ENCODE measurements at regions not wholly inside any gene's neighbourhood (a gene's known extent, or its start where the extent isn't known, plus 50 kb on each side); places are given as distances from the start of the nearest gene placed in this dataset.

DNA sequence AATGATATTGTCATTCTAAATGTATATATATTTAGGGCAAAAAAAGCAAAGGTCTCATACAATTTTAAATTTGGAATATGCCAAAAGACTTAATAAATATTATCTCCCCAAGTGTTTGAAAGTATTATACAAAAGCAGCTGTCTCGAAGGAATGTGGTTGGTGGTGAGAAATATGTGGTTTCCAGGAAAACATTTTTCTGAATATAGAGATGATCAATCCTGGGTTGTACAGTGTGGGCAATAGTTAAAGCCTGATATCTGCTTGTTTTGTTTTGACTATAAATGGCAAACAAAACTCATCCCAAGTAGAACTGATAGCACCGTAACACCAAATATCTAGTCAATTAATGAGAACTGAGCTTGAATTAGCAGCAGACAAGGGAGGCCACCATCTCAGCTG lies 391.8 kb upstream of the CD180 start:
- POLR2A ChIA-PET: no interaction called here
- Histone ChIP-seq H3K9me2 (ENCODE audit: insufficient read depth) (no peaks in the 10 kb centered on the region), H2AFZ (ENCODE audit: low read depth, low read length, poor library complexity, severe bottlenecking) (no peak overlapping the region), H3K27ac (ENCODE audit: low read depth, low read length) (no peak overlapping the region), H3K9ac (ENCODE audit: low read length) (no peak overlapping the region), H3K4me3 (replicated peaks in 1 of 2; ENCODE audit: low read depth in 1 of 2, low read length in 2 of 2) (no peak overlapping the region), H3K36me3 (ENCODE audit: control insufficient read depth in 1 of 2, insufficient read depth in 2 of 2, low read length in 2 of 2) (no peaks in the 10 kb centered on the region), H3K4me2 (ENCODE audit: low read length) (no peak overlapping the region), H3K9me3 (ENCODE audit: control insufficient read depth in 1 of 2, insufficient read depth in 1 of 2, low read depth in 1 of 2, low read length in 2 of 2) (no peaks in the 10 kb centered on the region), H3K27me3 (ENCODE audit: insufficient read depth, low read length) (no peaks in the 10 kb centered on the region), H4K20me1 (ENCODE audit: insufficient read depth) (no peaks in the 10 kb centered on the region), H3K79me2 (ENCODE audit: insufficient read depth, low read length) (no peaks in the 10 kb centered on the region), H3K4me1 (ENCODE audit: control insufficient read depth in 1 of 2, insufficient read depth in 2 of 2, low read length in 2 of 2) (no peaks in the 10 kb centered on the region)
- RAD21 ChIA-PET (ENCODE audit: low non-redundant PET in 1 of 2, low total read pairs in 2 of 2, uncharacterized antibody in 2 of 2, unreplicated experiment in 2 of 2): no interaction called here
- intact Hi-C loops (cut with micrococcal nuclease): no loop called here
- BruUV-seq (replicated peaks): no TSS peak
- no peak for ATAC-seq
- CTCF ChIA-PET: no interaction called here
- TF ChIP-seq RAD21 (IDR thresholded peaks at IDR 0.05; ENCODE audit: low read depth): no peak
- DNase-seq (ENCODE audit: low read depth, low spot score): no peak

DNA sequence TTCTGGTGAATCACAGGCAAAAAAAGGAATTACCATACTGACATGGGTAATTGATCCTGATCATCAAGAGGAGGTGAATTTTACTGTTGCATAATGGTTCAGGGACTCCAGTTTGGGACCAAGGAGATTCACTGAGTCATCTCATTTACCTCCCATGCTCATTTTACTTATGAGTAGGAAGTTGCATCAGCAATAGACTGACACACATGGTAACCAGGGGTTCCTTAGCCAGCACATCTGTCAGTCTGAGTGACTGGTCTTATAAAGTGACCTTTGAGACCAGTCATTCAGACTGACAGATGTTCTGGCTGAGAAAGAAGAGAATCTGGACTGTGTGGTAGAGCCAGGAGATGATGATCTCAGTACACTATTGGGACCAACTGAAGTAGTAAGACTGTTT lies 384.6 kb upstream of the CD180 start:
- RAD21 ChIA-PET (ENCODE audit: low non-redundant PET in 1 of 2, low total read pairs in 2 of 2, uncharacterized antibody in 2 of 2, unreplicated experiment in 2 of 2): no interaction called here
- H3K9me2 ChIP-seq (ENCODE audit: insufficient read depth): no peaks in the 10 kb centered on the region
- BruUV-seq (replicated peaks): no TSS peak
- H3K9me3 ChIP-seq (ENCODE audit: control insufficient read depth in 1 of 2, insufficient read depth in 1 of 2, low read depth in 1 of 2, low read length in 2 of 2): no peaks in the 10 kb centered on the region
- no peak overlapping the region for H3K9ac ChIP-seq (ENCODE audit: low read length)
- TF ChIP-seq SP1 (IDR thresholded peaks at IDR 0.05; ENCODE audit: low read depth) (no peak), CEBPB (IDR thresholded peaks at IDR 0.05; ENCODE audit: low read depth) (no peak)
- H3K4me1 ChIP-seq (ENCODE audit: control insufficient read depth in 1 of 2, insufficient read depth in 2 of 2, low read length in 2 of 2): no peaks in the 10 kb centered on the region
- intact Hi-C loops (cut with micrococcal nuclease): no loop called here
- H3K4me2 ChIP-seq (ENCODE audit: low read length): no peak overlapping the region
- H3K79me2 ChIP-seq (ENCODE audit: insufficient read depth, low read length): no peaks in the 10 kb centered on the region
- ATAC-seq: no peak
- no peak overlapping the region for H3K4me3 ChIP-seq (replicated peaks in 1 of 2; ENCODE audit: low read depth in 1 of 2, low read length in 2 of 2)
- CTCF ChIA-PET: no interaction called here
- H3K27ac ChIP-seq (ENCODE audit: low read depth, low read length): no peak overlapping the region
- no peaks in the 10 kb centered on the region for H3K36me3 ChIP-seq (ENCODE audit: control insufficient read depth in 1 of 2, insufficient read depth in 2 of 2, low read length in 2 of 2)
- POLR2A ChIA-PET: no interaction called here
- no peaks in the 10 kb centered on the region for H4K20me1 ChIP-seq (ENCODE audit: insufficient read depth)
- no peaks in the 10 kb centered on the region for H3K27me3 ChIP-seq (ENCODE audit: insufficient read depth, low read length)
- no peak overlapping the region for H2AFZ ChIP-seq (ENCODE audit: low read depth, low read length, poor library complexity, severe bottlenecking)
- DNase-seq (ENCODE audit: low read depth, low spot score): no peak

DNA sequence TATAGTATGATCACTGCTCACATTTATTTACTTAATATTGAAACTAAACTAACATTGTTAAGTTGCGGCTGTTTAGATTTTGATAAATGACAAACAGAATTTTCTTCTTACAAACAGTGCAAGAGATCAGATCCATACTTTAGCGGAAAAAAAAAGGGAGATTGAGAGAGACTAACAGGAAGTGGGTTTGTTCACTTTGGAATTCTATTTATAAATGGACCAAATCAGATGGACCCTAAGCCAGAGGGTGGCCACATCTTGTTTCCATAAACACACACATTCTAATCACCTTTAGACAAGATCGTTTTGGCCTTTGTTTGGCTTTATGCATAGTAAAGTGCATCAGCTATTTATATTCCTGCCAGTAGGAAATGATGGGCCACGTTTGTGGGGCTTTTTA lies 381.4 kb upstream of the CD180 start:
- Histone ChIP-seq H3K4me1 (ENCODE audit: control insufficient read depth in 1 of 2, insufficient read depth in 2 of 2, low read length in 2 of 2) (no peaks in the 10 kb centered on the region), H3K79me2 (ENCODE audit: insufficient read depth, low read length) (no peaks in the 10 kb centered on the region), H3K9me3 (ENCODE audit: control insufficient read depth in 1 of 2, insufficient read depth in 1 of 2, low read depth in 1 of 2, low read length in 2 of 2) (no peaks in the 10 kb centered on the region), H3K4me3 (replicated peaks in 1 of 2; ENCODE audit: low read depth in 1 of 2, low read length in 2 of 2) (no peak overlapping the region), H3K9me2 (ENCODE audit: insufficient read depth) (no peaks in the 10 kb centered on the region), H3K9ac (ENCODE audit: low read length) (no peak overlapping the region), H3K27ac (ENCODE audit: low read depth, low read length) (no peak overlapping the region), H3K36me3 (ENCODE audit: control insufficient read depth in 1 of 2, insufficient read depth in 2 of 2, low read length in 2 of 2) (no peaks in the 10 kb centered on the region), H3K4me2 (ENCODE audit: low read length) (no peak overlapping the region), H3K27me3 (ENCODE audit: insufficient read depth, low read length) (no peaks in the 10 kb centered on the region), H2AFZ (ENCODE audit: low read depth, low read length, poor library complexity, severe bottlenecking) (no peak overlapping the region), H4K20me1 (ENCODE audit: insufficient read depth) (no peaks in the 10 kb centered on the region)
- ChIA-PET CTCF (no interaction called here), RAD21 (ENCODE audit: low non-redundant PET in 1 of 2, low total read pairs in 2 of 2, uncharacterized antibody in 2 of 2, unreplicated experiment in 2 of 2) (no interaction called here), POLR2A (no interaction called here)
- DNase-seq (ENCODE audit: low read depth, low spot score) (no peak), ATAC-seq (no peak)
- intact Hi-C loops (cut with micrococcal nuclease): no loop called here
- no TSS peak for BruUV-seq (replicated peaks)
- TF ChIP-seq SIN3A (IDR thresholded peaks at IDR 0.05; ENCODE audit: low read depth): no peak
- TF ChIP-seq RAD21 (IDR thresholded peaks at IDR 0.05; ENCODE audit: low read depth): no peak
- no peak for TF ChIP-seq ZNF274 (IDR thresholded peaks at IDR 0.05; ENCODE audit: low read depth, low read length)
- no peak for TF ChIP-seq ZFX (IDR thresholded peaks at IDR 0.05)
- no peak for TF ChIP-seq SP1 (IDR thresholded peaks at IDR 0.05; ENCODE audit: low read depth)
- TF ChIP-seq, protein P1, sequence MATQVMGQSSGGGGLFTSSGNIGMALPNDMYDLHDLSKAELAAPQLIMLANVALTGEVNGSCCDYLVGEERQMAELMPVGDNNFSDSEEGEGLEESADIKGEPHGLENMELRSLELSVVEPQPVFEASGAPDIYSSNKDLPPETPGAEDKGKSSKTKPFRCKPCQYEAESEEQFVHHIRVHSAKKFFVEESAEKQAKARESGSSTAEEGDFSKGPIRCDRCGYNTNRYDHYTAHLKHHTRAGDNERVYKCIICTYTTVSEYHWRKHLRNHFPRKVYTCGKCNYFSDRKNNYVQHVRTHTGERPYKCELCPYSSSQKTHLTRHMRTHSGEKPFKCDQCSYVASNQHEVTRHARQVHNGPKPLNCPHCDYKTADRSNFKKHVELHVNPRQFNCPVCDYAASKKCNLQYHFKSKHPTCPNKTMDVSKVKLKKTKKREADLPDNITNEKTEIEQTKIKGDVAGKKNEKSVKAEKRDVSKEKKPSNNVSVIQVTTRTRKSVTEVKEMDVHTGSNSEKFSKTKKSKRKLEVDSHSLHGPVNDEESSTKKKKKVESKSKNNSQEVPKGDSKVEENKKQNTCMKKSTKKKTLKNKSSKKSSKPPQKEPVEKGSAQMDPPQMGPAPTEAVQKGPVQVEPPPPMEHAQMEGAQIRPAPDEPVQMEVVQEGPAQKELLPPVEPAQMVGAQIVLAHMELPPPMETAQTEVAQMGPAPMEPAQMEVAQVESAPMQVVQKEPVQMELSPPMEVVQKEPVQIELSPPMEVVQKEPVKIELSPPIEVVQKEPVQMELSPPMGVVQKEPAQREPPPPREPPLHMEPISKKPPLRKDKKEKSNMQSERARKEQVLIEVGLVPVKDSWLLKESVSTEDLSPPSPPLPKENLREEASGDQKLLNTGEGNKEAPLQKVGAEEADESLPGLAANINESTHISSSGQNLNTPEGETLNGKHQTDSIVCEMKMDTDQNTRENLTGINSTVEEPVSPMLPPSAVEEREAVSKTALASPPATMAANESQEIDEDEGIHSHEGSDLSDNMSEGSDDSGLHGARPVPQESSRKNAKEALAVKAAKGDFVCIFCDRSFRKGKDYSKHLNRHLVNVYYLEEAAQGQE (IDR thresholded peaks at IDR 0.05; ENCODE audit: low read depth): no peak
- no peak for TF ChIP-seq EGR1 (IDR thresholded peaks at IDR 0.05; ENCODE audit: low read depth)
- no peak for TF ChIP-seq TCF7L2 (IDR thresholded peaks at IDR 0.05; ENCODE audit: borderline replicate concordance, extremely low read depth, insufficient read depth, insufficient read length)
- TF ChIP-seq YY1 (IDR thresholded peaks at IDR 0.05; ENCODE audit: extremely low read depth, insufficient replicate concordance, low read depth, low read length): no peak
- no peak for TF ChIP-seq POLR2AphosphoS5 (IDR thresholded peaks at IDR 0.05; ENCODE audit: low read depth, low read length)
- no peak for TF ChIP-seq SRF (IDR thresholded peaks at IDR 0.05; ENCODE audit: low read depth)
- TF ChIP-seq JUND (IDR thresholded peaks at IDR 0.05): no peak
